ENCODE measurements at regions not wholly inside any gene's neighbourhood (a gene's known extent, or its start where the extent isn't known, plus 50 kb on each side); places are given as distances from the start of the nearest gene placed in this dataset.
"Not testable (repeated sequence)": the region's sequence is repeated elsewhere in the genome, so short reads cannot be mapped to it uniquely, and the experiment has no call there.

DNA sequence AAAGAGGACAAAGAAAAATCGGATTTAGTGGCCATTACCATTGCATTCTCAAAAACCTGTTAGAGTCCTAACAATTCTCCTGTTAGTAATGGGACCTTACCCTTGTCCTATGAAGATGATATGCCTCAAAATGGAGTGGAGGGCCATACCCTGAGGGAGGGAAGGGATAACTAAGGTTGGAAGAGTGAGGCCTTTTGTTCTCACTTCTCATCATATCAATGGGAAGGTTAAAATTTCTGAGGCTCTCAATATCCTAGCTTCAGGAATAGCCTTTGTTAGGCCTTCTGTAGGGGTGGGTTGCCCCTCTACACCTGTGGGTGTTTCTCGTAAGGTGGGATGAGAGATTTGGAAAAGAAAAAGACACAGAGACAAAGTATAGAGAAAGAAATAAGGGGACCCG lies 109.4 kb upstream of the SGIP1 start:
- WGBS, result 95% methylated on average over 3 of the region's 3 CpGs
- DNase-seq (ENCODE audit: low spot score); H3K27me3 ChIP-seq (replicated peaks; ENCODE audit: insufficient read depth); intact Hi-C loops (cut with DNase I); H3K4me1 ChIP-seq (replicated peaks); H3K36me3 ChIP-seq; H3K9me3 ChIP-seq; H3K4me3 ChIP-seq; H3K27ac ChIP-seq: not testable (repeated sequence)

- DNase-seq (ENCODE audit: low spot score), result no peak
- intact Hi-C loops (cut with DNase I), result no loop called here
- H3K27me3 ChIP-seq (replicated peaks; ENCODE audit: insufficient read depth), result no peaks in the 10 kb centered on the region
- WGBS, result 31% methylated on average over 4 of the region's 4 CpGs
- TF ChIP-seq POLR2AphosphoS5 (IDR thresholded peaks at IDR 0.05) (no peak), CTCF (IDR thresholded peaks at IDR 0.05) (no peak), POLR2A (IDR thresholded peaks at IDR 0.05) (no peak)
- no peaks in the 10 kb centered on the region for H3K4me1 ChIP-seq (replicated peaks)
- H3K9me3 ChIP-seq, result no peaks in the 10 kb centered on the region
- H3K36me3 ChIP-seq, result no peaks in the 10 kb centered on the region
- H3K27ac ChIP-seq, result no peak overlapping the region
- no peak overlapping the region for H3K4me3 ChIP-seq
These were observed 107.6 kb upstream of the SGIP1 start for GRCh38 chr1:66426239-66426853.

- H3K27ac ChIP-seq; DNase-seq (ENCODE audit: low spot score); H3K36me3 ChIP-seq; H3K4me3 ChIP-seq; H3K27me3 ChIP-seq (replicated peaks; ENCODE audit: insufficient read depth); intact Hi-C loops (cut with DNase I); H3K4me1 ChIP-seq (replicated peaks); H3K9me3 ChIP-seq: not testable (repeated sequence)
These were observed 103.1 kb upstream of the SGIP1 start for GRCh38 chr1:66430815-66431214.

DNA sequence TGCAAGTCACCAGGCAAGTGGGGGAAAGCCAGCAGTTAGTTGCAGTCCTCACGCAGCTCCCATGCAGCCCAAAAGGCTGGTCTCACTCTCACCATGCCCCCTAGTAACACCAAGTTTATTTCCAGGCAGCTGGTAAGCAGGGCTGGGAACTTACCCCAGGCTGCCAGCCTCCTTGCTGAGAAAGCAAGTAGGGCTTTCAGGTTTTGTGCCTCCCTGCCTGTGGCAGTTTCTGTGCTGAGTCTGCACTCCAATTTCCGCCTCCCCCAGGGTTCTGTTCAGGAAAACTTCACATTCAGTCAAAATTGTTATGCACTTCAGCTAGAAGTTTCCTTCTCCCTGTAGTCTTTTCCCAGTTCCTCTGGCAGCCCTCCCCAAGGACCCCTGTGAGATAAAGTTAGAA lies 102.0 kb upstream of the SGIP1 start:
- 100% methylated on average over 2 of the region's 2 CpGs for whole genome bisulfite sequencing

GRCh38 chr1:66433611-66434010 lies 100.3 kb upstream of the SGIP1 start:
- intact Hi-C loops (cut with DNase I), result no loop called here
- TF ChIP-seq CTCF (IDR thresholded peaks at IDR 0.05) (no peak), POLR2A (IDR thresholded peaks at IDR 0.05) (no peak), POLR2AphosphoS5 (IDR thresholded peaks at IDR 0.05) (no peak)
- Histone ChIP-seq H3K4me1 (replicated peaks) (no peaks in the 10 kb centered on the region), H3K27me3 (replicated peaks; ENCODE audit: insufficient read depth) (no peaks in the 10 kb centered on the region), H3K4me3 (no peak overlapping the region), H3K9me3 (no peaks in the 10 kb centered on the region), H3K27ac (no peak overlapping the region), H3K36me3 (no peaks in the 10 kb centered on the region)
- DNase-seq (ENCODE audit: low spot score), result no peak

More for the DNA sequence above, 102.0 kb upstream of the SGIP1 start:
- no peak for DNase-seq (ENCODE audit: low spot score)
- Histone ChIP-seq H3K4me1 (replicated peaks) (no peaks in the 10 kb centered on the region), H3K36me3 (no peaks in the 10 kb centered on the region), H3K27me3 (replicated peaks; ENCODE audit: insufficient read depth) (no peaks in the 10 kb centered on the region), H3K27ac (no peak overlapping the region), H3K4me3 (no peak overlapping the region), H3K9me3 (no peaks in the 10 kb centered on the region)
- intact Hi-C loops (cut with DNase I), result no loop called here
- no peak for TF ChIP-seq POLR2A (IDR thresholded peaks at IDR 0.05)
- no peak for TF ChIP-seq POLR2AphosphoS5 (IDR thresholded peaks at IDR 0.05)
- TF ChIP-seq CTCF (IDR thresholded peaks at IDR 0.05), result no peak

- 54% methylated on average over 2 of the region's 2 CpGs for WGBS
- no peaks in the 10 kb centered on the region for H3K4me1 ChIP-seq (replicated peaks)
- intact Hi-C loops (cut with DNase I), result no loop called here
- no peak overlapping the region for H3K4me3 ChIP-seq
- TF ChIP-seq POLR2AphosphoS5 (IDR thresholded peaks at IDR 0.05), result no peak
- no peaks in the 10 kb centered on the region for H3K36me3 ChIP-seq
- no peak overlapping the region for H3K27ac ChIP-seq
- DNase-seq (ENCODE audit: low spot score), result no peak
- no peaks in the 10 kb centered on the region for H3K27me3 ChIP-seq (replicated peaks; ENCODE audit: insufficient read depth)
- no peaks in the 10 kb centered on the region for H3K9me3 ChIP-seq
These were observed 99.9 kb upstream of the SGIP1 start for GRCh38 chr1:66434096-66434495.
